HTR-8/SVneo (cell line): ENCODE measurements at regions not wholly inside any gene's neighbourhood (a gene's known extent, or its start where the extent isn't known, plus 50 kb on each side); places are given as distances from the start of the nearest gene placed in this dataset.

ENCODE experiments used
- DNase-seq: peaks from one replicate; pipeline ENCODE4 v3.0.0; 2011; ENCODE audit warnings: low spot score, mixed read lengths; ENCODE audit not compliant: insufficient read length
- FAIRE-seq: peaks from 2 replicates; lab custom pipeline; 2011; peaks lifted over from hg19 to GRCh38; lab: Jason Lieb, UNC

DNA sequence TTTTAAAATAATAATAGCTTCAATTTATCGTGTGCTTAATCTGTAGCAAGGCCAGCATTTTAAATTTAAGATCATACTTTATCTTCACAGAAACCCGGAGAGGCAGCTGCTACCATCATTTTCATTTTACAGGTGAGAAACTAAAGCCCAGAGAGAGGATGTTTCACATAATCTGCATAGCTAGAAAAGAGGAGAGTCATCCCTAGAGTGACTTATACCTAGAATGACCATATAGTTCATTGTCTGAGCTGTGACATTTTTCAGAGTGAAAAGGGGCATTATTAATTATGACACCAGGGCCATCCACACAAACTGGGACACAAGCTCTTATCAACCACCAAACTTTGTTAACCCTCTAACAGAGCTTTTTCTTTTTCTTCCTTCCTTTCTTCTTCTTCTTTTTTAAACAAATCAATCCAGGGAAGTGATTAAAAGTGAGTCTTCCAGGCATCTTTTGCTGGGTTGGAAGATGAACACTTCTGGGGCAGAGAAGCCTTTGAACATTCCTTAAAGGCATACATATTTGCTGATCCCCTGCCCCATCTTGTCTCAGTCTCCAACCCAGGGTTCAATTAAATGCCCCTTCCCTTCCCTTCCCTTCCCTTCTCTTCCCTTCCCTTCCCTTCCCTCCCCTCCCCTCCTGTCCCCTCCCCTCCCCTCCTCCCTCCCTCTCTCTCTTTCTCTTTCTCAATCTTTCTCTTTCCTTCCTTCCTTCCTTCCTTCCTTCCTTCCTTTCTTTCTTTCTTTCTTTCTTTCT, 272.5 kb upstream of the JAG1 start:
- DNase-seq (no peak), FAIRE-seq (no peak)

DNA sequence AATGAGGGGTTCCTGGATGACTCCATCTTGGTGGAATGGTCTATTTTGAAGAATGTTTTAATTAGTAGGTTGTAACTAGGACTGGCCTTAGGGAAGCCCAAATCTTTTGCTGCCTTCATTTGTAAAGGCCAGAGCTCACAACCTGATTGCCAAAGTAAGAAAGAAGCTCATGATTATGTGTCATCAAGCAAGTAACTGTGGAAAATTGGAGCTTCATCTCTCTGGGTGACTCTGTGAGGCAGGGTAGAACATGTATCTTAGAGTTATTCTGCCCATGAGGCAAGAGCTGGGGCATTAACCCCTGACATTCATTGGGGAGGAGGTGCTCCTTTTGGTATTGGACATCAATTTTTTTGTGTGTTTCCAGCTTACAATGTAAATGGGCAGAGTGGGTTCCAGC, 273.9 kb upstream of the JAG1 start:
- FAIRE-seq (no peak), DNase-seq (no peak)

DNA sequence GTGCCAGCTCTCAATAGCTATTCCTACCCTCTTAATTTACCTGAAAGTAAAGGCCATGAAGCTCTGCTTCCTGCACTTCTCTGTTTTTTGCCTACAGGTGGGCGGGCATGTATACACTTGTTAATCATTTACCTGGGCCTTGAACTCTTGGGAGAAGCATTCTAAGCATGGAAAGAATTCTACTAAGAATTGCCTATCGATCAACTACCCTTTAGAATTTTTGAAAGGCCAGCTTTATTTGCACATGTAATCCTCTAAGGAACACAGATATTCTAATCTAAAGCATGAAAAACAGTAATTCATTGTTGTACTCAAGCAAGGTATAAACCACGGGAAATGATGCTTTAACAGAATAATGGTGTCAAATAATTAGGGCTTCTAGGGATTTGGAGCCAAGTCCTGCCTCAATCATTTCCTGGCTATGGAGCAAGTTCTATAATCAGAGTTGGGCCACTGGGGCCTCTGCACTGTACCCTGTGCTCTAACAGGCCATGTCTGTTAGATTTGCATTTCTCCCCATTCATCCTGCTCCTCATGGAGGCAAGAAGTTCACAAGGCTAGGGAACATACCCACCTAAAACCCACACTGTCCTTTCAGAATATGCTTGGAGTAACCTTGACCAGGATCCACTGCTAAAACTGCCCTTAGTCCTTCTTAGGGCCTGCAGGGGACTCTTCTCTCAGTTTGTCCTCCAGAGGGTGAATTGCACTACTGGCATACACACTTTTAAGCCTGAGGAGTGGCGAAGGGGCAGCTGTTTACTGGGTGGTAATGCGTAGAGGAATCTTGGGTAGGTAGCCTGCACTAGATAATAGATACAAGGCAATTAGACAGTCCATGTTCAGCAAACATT, 276.4 kb upstream of the JAG1 start:
- no peak for DNase-seq
- FAIRE-seq, result no peak

DNA sequence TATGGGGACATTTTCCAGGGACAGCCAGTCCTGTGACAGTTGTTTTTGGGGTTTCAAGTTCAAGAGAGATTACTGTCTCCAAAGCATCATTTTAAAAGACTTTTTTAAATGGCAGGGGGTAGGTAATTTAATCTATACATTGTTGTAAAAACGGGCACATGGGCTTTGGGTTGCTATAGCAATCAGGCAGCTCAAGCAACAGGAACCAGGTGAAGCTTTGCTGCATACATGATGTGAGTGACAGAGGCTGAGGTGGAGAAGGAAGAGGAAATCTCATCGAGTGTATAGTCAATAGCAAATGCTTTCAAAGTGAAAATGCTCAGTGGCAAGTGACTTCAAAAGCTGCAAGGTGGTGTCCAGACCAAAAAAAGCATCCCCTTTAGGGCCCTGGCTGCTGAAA, 277.4 kb upstream of the JAG1 start:
- DNase-seq (no peak), FAIRE-seq (no peak)

DNA sequence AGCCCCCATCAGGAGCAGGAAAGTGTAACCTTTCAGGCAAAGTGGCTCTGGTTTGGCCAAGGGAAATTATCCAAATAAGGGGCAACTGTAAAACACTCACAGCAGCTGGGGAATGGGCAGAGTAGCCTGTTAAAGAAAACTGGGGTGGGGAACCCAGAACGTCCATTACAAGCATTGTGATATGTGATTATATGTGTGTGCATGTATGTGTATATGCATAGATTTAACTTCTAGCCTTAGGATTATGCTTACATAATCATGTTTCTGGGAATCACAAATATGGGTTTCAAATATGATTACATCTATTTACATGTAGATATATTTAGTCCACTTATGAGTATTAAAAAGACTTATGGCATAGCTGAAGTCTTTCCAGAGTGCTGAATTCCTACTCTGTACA, 278.1 kb upstream of the JAG1 start:
- FAIRE-seq, result no peak
- no peak for DNase-seq

DNA sequence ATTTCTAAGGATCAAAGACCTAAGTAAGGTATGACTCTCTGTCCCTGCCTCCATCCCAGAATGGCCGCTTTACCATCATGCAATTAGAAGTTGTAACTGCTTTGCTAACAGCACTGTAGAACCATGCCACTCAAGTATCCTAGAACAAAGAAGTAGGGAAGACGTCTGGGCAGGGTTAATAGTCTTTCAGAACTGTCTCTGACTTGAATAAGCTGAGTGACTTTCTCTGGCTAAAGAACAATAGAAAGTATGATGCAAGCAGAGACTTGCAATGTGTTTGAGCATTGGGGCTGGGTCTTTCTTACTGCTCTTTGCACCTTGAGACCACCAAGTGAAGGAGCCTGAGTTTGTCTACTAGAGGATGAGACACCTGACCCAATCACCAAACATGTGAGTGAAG, 279.6 kb upstream of the JAG1 start:
- FAIRE-seq (no peak), DNase-seq (no peak)

DNA sequence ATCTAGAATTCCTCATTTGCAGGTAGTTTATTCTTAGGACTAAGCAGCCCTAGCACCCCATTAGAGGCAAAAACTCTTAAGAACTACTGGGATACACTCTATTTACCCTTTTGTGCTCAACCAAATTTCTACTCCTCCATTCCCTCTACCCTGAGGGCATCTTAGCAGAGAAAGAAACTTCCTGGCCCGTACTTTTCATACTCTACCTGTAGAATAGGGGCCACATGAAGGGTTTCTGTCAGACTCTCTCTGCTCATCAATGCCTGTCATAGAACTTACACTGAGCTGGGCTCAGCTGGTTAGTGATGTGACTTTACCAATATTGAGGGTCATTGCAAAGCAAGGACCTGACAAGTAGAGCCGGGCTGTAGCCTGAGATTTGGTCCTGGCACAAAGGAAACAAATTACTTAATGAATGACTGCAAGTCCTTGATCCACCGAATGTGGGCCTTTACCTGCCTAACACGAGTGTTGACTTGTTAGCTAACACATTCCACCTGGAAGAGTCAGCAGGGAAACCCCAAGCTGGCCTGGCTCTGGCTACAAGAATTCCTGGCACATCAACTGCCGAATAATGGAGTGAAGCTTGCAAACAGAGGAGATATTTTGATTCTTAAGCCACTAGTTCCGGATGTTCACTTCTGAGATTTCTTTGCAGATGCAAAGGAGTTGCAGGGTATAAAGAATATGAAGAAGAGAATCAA, 280.5 kb upstream of the JAG1 start:
- FAIRE-seq (no peak), DNase-seq (no peak)

DNA sequence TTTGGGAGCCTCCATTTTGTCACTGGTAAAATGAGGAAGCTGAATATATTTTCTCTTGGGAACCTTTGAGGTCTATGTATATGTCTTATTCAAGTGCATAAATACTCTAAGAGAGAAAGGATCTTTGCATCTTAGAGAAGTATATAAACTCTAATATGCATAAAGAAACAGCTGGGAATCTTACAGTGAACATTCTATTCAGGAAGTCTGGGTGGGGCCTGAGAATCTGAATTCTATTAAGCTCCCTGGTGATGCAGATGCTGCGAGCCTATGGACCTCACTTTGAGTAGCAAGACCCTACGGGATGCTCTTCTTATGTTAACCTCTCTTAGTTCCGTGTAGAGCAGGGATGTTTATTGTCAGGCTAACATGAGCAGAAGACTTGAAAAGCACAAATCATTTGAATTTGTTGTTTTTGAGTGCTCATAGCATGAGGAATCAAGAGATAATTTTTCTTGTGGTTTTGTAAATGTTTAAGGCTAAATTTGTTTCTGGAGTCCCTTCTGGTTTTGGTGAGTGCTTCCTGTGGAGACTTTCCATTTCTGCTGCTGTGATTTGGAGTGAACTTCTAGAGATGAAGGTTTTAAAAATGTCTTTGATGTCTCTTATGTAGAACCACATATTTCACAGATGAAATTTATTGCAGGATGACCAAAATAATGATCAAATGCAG, 281.2 kb upstream of the JAG1 start:
- DNase-seq, result no peak

DNA sequence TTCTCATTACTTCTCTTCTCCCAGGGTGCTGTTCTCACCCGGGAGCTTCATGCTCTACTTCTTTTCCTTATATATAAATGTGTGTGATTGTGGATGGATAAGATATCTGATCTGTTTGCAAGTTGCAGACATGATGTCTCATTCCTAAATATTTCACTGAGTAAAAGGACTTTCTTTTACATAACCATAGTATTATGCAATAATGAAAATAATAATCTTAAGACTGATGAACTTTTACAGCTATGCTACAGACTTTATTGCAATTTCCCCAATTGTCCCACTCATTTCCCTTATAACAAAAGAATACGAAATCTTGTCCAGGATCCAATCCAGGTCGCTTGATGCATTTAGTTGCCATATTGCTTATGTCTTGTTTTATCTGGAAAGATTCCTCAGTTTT, 284.5 kb upstream of the JAG1 start:
- FAIRE-seq, result no peak
- no peak for DNase-seq

More for the DNA sequence above, 281.2 kb upstream of the JAG1 start:
- FAIRE-seq, result no peak

DNA sequence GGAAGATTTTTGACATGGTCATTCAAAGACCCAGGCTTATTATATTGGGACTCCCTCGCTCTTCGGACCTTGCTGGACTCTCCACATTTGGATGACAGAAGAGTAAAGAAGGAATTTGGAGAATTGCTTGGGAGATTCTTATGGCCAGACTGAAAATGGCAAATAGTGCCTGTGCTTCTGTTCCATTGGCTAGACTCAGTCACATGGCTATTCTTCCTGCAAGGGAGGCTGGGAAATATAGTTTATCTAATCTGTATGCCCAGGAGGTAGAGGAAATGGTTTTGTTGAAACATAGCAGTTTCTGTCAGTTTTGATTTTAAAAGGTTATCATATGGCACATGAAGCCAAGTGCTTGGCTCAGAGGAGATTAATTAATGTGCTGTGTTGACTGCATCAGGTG, 286.6 kb upstream of the JAG1 start:
- DNase-seq (no peak), FAIRE-seq (no peak)

DNA sequence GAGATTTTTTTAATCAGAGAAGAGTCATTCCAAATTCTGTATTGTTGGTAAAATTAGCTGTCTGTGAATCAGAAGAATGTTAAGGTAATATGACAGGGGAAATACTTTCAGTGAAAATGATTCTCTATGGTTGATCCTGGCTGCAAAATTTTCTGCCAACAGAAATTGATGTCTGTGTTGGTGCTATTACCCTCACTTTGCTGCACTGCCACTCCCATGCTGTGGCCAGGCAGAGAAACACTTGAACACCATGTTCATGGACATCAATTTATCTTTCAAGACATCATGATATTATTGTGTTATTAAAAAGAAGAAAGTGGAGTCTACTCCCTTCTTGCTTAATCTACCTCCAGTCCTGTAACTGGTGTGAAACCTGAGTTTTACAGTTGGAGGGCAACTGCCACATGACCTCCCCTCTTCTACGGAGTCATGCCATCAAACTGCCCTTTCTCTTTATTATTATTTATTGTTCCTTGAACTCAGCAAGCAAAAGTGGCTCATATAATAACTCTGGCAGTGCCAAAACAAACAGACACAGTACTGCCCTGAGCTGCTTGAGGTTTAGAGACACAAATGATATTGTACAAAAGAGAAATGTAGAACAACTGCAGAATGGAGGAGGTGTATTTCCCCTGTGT, 288.0 kb upstream of the JAG1 start:
- no peak for DNase-seq
- FAIRE-seq, result no peak

DNA sequence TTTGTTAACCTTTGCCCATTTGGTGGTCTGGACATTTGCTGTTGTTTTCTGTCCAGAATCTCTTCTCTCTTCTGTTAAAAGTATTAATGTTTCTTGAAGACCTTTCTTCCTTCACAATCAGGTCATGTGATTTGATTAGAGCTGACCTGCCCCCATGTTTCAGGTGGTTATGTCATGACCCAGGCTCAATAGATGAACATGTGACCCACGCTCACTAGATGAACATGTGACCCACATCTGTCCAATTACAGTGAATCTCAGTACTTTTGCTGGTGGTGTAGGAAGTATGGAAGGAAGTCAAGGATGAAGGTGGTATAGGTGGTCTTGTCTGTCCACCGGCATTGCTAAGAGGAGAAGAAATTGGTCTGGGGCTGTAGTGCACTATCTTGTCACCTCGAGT, 289.1 kb upstream of the JAG1 start:
- FAIRE-seq (no peak), DNase-seq (no peak)

DNA sequence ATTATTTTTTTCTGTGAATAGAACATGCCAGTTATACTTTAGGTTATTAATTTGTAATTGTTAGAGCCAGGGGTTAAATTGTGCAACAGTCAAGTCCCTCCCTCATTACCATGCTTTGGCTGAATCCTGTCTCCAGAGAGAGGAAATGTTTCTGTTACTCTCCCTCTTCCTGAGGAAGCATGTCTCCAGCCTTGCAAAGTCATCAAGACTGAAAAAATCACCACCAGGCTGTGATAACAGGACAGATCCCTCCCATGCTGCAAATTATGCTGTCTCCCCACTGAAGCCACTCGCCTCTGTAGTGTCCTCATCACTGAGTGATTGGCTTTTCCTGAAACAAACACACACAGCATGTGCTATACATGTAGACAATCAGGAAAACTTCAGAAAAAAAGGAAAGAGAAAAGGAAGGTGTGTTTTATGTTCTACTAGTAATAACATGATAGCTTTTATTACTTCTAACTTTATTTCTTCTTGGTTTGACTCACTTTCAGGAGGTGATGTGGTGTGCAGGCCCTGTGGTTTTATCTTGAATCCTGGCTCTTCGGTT, 290.0 kb upstream of the JAG1 start:
- FAIRE-seq (no peak), DNase-seq (no peak)

DNA sequence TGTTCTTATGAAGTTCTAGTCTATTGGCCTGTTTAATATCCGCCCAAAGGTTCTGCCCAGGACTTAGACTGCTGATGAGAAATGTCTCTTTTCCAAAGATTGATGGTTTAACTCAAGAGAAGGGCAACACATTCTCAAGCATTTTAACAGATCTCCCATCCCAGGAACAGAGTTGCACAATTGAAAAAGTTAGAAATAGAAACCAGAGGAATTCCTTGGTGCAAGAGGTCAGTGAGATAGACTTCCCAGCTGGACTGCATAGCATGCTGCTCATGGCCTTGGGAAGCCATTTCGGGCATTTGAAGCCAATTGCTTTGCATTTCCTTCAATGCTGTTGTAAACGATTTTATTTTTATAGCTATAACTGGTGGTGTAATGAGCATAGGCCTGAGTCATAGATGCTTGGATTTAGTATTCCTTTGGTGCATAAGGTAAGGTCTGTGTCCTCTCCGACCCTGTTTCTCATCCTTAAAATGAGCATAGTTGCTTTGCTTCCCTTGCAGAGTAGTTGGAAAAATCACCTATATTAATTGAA, 292.2 kb upstream of the JAG1 start:
- no peak for FAIRE-seq
- no peak for DNase-seq

DNA sequence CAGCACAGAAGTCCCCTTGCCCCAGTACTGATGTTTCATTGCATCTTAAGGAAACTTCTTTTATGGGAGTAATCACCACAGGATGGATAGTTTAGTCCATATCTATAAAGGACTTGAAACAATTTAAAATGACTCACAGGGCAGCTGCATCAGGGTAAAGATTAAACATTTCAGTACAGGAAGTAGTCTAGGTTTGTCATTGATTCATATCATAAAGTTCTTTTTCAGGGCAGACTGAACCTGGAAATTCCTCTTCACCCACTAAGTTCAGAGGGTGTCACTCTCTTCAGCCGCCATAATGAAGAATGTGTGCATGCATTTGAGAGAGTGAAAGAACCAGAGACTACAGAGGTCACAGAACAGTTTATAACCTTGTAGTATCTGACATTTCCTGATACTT, 296.3 kb upstream of the JAG1 start:
- no peak for FAIRE-seq
- DNase-seq, result no peak

DNA sequence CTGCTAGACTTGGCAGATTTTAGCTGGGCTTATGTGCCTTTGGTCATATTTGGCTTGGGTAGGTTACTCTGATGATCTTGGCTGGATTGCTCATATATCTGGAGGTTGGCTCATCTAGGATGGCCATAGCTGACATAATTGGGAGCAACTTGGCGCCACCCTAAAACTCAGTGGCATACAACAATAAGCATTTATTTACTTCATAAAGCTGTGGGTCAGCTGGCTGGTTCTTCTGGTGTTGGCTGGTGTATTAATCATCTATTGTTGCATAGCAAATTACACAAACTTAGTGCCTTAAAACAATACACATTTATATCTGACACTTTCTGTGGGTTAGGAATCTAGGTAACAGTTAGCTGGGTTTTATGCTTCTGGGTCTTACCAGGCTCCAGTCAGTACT, 297.3 kb upstream of the JAG1 start:
- FAIRE-seq, result no peak

DNA sequence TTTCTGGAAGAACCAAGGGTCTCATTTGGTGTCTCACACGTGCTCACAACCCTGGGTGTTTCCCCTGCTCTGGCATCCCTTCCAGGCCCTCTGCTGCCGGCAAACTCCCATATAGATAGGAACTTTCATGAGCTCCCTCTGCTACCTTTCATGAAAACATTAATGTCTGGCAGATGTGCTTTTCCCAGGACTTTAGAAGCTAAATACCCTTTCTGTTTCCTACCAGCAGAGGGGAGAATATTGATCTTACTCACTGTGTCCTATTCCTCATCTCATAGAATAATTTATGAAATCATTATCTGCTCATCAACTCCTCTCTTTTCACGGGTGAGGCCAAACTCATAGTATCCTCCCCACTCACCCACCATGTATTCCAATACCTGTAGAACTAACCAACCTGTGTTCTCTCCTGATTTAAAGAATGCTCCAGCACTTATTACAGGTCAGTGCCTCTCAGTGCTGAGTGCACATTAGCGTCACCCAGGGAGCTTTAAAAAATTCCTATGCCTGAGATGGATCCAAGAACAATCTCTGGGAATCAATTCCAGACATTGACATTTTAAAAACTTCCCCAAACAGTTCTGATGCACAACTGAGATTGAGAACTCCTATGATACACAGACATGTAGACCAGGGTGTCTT, 298.5 kb upstream of the JAG1 start:
- DNase-seq, result no peak
- FAIRE-seq, result no peak

More for the DNA sequence above, 297.3 kb upstream of the JAG1 start:
- DNase-seq, result no peak

DNA sequence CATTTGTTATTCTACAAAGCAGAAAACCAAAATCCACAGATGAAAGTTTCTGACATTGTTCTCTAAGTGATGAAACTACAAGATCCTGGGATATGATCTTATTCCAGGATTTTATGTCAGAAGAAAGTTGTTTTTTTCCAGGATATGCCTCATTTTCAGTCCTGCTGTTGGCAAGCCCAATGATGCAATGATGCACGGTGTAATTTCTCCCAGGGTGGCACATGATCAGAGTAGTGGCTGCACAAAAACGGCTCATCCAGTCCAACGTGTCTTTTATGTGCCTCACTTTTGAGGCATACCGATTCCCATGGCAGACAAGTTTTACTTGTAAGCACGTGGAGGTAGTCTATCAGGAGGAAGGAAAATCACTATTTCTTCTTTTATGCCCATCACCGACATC, 302.3 kb upstream of the JAG1 start:
- DNase-seq (no peak), FAIRE-seq (no peak)
